Smooth muscle cell (in vitro differentiated cells): ENCODE measurements at regions not wholly inside any gene's neighbourhood (a gene's known extent, or its start where the extent isn't known, plus 50 kb on each side); places are given as distances from the start of the nearest gene placed in this dataset.

ENCODE experiments used
- DNase-seq: peaks from one replicate; lab custom pipeline; 2025; ENCODE audit not compliant: unreplicated experiment; lab: John Stamatoyannopoulos, UW
- H2AFZ ChIP-seq: fragments of 200-600 bp; sonication (generic); 2 replicates; pipeline ENCODE4 v1.6.0; 2016; ENCODE audit warnings: antibody characterized with exemption, low read depth, mild to moderate bottlenecking
- H3F3A ChIP-seq: fragments of 200-600 bp; sonication (generic); 2 replicates; pipeline ENCODE4 v1.6.0; 2017; ENCODE audit warnings: antibody characterized with exemption, low read depth
- H3K27ac ChIP-seq: fragments of 200-600 bp; sonication (generic); 2 replicates; pipeline ENCODE4 v1.5.1; 2016; ENCODE audit warnings: low read depth, mild to moderate bottlenecking
- H3K27me3 ChIP-seq: fragments of 200-600 bp; sonication (generic); 2 replicates; pipeline ENCODE4 v1.6.1; 2016; ENCODE audit warnings: low read depth, mild to moderate bottlenecking
- H3K36me3 ChIP-seq: fragments of 200-600 bp; sonication (generic); 2 replicates; pipeline ENCODE4 v1.5.1; 2016; ENCODE audit warnings: low read depth
- H3K4me1 ChIP-seq: fragments of 200-600 bp; sonication (generic); 2 replicates; pipeline ENCODE4 v1.5.1; 2016; ENCODE audit warnings: low read depth
- H3K4me2 ChIP-seq: fragments of 200-600 bp; sonication (generic); 2 replicates; pipeline ENCODE4 v1.6.0; 2016; ENCODE audit warnings: mild to moderate bottlenecking
- H3K4me3 ChIP-seq: fragments of 200-600 bp; sonication (generic); 2 replicates; pipeline ENCODE4 v1.5.1; 2016; ENCODE audit warnings: mild to moderate bottlenecking
- H3K79me2 ChIP-seq: fragments of 200-600 bp; sonication (generic); 2 replicates; pipeline ENCODE4 v1.6.0; 2016; ENCODE audit warnings: low read depth, mild to moderate bottlenecking
- H3K9ac ChIP-seq: fragments of 200-600 bp; sonication (generic); 2 replicates; pipeline ENCODE4 v1.6.0; 2016; ENCODE audit warnings: low read depth
- H3K9me3 ChIP-seq: fragments of 200-600 bp; sonication (generic); replicated peaks from 2 replicates; pipeline ENCODE4 v1.5.1; 2016; ENCODE audit warnings: low read depth
- H4K20me1 ChIP-seq: fragments of 200-600 bp; sonication (generic); 2 replicates; pipeline ENCODE4 v1.6.0; 2016; ENCODE audit warnings: low read depth
- CTCF ChIP-seq: fragments of 200-600 bp; sonication (generic); IDR thresholded peaks from 2 replicates; pipeline ENCODE4 v1.5.1; 2017; ENCODE audit warnings: borderline replicate concordance, mild to moderate bottlenecking, antibody characterized with exemption; ENCODE audit not compliant: insufficient read depth, poor library complexity, severe bottlenecking
- WGBS: methylation state at CpG from one replicate; pipeline ENCODE4 v1.1.7; 2016; ENCODE audit warnings: low lambda C conversion rate; 5-methylcytosine and 5-hydroxymethylcytosine counted together

DNA sequence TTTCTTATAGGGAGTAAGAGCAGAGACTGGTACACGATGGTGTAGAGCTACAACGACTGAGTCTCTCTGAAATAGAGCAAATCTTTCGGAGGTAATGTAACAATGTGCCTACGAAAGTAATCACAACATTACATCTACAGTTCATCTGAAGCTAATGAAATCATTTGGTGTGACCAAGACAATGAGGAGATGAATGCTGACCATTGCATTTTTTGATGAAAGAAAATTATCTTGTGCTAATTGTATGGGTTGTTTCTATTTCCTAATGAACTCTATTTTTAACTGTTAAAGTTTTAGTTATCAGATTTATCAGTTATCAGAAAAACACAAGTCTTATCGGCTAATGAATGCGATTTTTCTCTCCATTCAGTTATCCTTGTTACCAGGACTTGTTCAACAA, 913.4 kb downstream of the SLITRK6 start:
- Histone ChIP-seq H3K4me2 (no peak overlapping the region), H3F3A (no peaks in the 10 kb centered on the region), H3K27me3 (no peaks in the 10 kb centered on the region), H3K9ac (no peak overlapping the region), H2AFZ (no peak overlapping the region), H4K20me1 (no peaks in the 10 kb centered on the region), H3K79me2 (no peaks in the 10 kb centered on the region), H3K27ac (no peak overlapping the region), H3K9me3 (no peaks in the 10 kb centered on the region), H3K36me3 (no peaks in the 10 kb centered on the region), H3K4me3 (no peak overlapping the region), H3K4me1 (no peaks in the 10 kb centered on the region)
- DNase-seq, result no peak
- 89% methylated on average over 6 of the region's 6 CpGs for WGBS
- no peak for TF ChIP-seq CTCF

DNA sequence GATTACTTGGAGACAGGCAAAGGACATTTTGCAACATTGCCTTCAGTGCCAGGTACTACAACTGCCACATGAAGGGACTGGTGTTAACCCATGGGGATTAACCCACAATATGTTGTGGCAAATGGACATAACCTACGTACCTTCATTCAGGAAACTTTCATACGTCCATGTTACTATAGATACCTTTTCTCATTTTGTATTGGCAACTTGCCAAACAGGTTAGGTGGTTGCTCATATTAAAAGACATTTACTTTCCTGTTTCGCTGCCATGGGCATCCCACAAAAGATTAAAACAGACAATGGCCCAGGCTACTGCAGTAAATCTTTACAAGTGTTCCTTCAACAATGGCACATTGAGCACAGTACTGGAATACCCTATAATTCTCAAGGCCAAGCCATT, 925.3 kb downstream of the SLITRK6 start:
- H3K27ac ChIP-seq, result no peak overlapping the region
- WGBS, result 84% methylated on average over 3 of the region's 3 CpGs
- TF ChIP-seq CTCF, result no peak
- no peaks in the 10 kb centered on the region for H3F3A ChIP-seq
- no peaks in the 10 kb centered on the region for H3K4me1 ChIP-seq
- H3K9ac ChIP-seq, result no peak overlapping the region
- H3K36me3 ChIP-seq, result no peaks in the 10 kb centered on the region
- no peaks in the 10 kb centered on the region for H3K27me3 ChIP-seq
- no peaks in the 10 kb centered on the region for H3K9me3 ChIP-seq
- H3K4me2 ChIP-seq, result no peak overlapping the region
- no peaks in the 10 kb centered on the region for H4K20me1 ChIP-seq
- H3K4me3 ChIP-seq, result no peak overlapping the region
- no peaks in the 10 kb centered on the region for H3K79me2 ChIP-seq
- no peak for DNase-seq
- peak overlapping the region; percentile 63 for H2AFZ ChIP-seq

DNA sequence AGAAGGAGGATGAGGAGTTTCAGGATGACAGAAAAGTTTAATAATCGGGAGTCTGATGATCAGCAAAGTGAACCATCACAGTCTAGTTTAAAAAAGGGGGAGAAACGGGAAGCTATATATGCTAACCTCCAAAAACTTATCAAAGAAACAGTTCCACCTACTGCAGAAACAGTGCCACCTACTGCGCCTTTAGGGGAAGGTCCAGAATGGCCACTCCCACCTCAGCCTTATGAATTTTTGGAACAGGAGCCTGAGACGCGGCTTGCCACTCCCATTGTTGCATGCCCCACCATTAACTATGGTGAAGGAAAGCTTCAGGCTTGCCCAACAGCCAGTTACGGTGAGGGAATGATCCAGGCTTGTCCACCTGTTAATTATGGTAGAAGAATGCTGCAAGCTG, 929.0 kb downstream of the SLITRK6 start:
- no peaks in the 10 kb centered on the region for H3K9me3 ChIP-seq
- 89% methylated on average over 6 of the region's 6 CpGs for WGBS

More for the DNA sequence above, 929.0 kb downstream of the SLITRK6 start:
- Histone ChIP-seq H3F3A (no peaks in the 10 kb centered on the region), H3K36me3 (no peaks in the 10 kb centered on the region), H3K9ac (no peak overlapping the region), H3K4me2 (no peak overlapping the region), H4K20me1 (no peaks in the 10 kb centered on the region), H3K27ac (no peak overlapping the region), H3K27me3 (no peaks in the 10 kb centered on the region), H3K4me1 (peaks cover 4% of the 10 kb centered on the region), H3K4me3 (no peak overlapping the region), H3K79me2 (no peaks in the 10 kb centered on the region), H2AFZ (no peak overlapping the region)
- peak; percentile 18 for TF ChIP-seq CTCF
- no peak for DNase-seq
